ENCODE measurements at regions not wholly inside any gene's neighbourhood (a gene's known extent, or its start where the extent isn't known, plus 50 kb on each side); places are given as distances from the start of the nearest gene placed in this dataset.
"Not testable (repeated sequence)": the region's sequence is repeated elsewhere in the genome, so short reads cannot be mapped to it uniquely, and the experiment has no call there.

DNA sequence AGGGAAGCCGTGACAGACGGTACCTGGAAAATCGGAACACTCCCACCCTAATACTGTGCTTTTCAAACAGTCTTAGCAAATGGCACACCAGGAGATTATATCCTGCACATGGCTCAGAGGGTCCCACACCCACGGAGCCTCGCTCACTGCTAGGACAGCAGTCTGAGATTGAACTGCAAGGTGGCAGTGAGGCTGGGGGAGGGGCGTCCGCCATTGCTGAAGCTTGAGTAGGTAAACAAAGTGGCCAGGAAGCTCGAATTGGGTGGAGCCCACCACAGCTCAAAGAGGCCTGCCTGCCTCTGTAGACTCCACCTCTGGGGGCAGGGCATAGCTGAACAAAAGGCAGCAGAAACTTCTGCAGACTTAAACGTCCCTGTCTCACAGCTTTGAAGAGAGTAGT, 50.1 kb upstream of the SESTD1 start:
- H3K79me2 ChIP-seq; DNase-seq (ENCODE audit: low spot score); H3K4me2 ChIP-seq; H3K4me3 ChIP-seq; H3K9me3 ChIP-seq (ENCODE audit: low read depth); H2AFZ ChIP-seq; H3K27ac ChIP-seq; H3K36me3 ChIP-seq (replicated peaks; ENCODE audit: insufficient read depth, low read depth); H3K27me3 ChIP-seq; H3K4me1 ChIP-seq (ENCODE audit: insufficient read depth); H3K9me2 ChIP-seq (replicated peaks; ENCODE audit: insufficient read depth); H4K20me1 ChIP-seq (ENCODE audit: insufficient read depth, poor library complexity, severe bottlenecking): not testable (repeated sequence)
- 81% methylated on average over 9 of the region's 9 CpGs for WGBS (ENCODE audit: low lambda C conversion rate, missing lambda C conversion rate)
